GM18858 (cell line): ENCODE measurements at regions not wholly inside any gene's neighbourhood (a gene's known extent, or its start where the extent isn't known, plus 50 kb on each side); places are given as distances from the start of the nearest gene placed in this dataset.

Experiments
- ATAC-seq: cut with Tn5 transposase; IDR thresholded peaks from one replicate; pipeline ENCODE4 v1.9.1; 2021; ENCODE audit not compliant: unreplicated experiment

GRCh38 chr3:143901105-143901504 lies 52.8 kb upstream of the SLC9A9 start:
- no peak for ATAC-seq

GRCh38 chr3:143902210-143902609 lies 53.9 kb upstream of the SLC9A9 start:
- ATAC-seq: no peak

GRCh38 chr3:143910756-143911155 lies 60.9 kb upstream of the DIPK2A start:
- no peak for ATAC-seq

- ATAC-seq: no peak
Measured at GRCh38 chr3:143914257-143914656, 57.4 kb upstream of the DIPK2A start.

- ATAC-seq: no peak
Measured at GRCh38 chr3:143918848-143919247, 52.8 kb upstream of the DIPK2A start.

GRCh38 chr3:143921176-143921575 lies 50.4 kb upstream of the DIPK2A start:
- peak; percentile 43 for ATAC-seq
